Activated CD4-positive, alpha-beta T cell treated with anti-CD3 and anti-CD28 coated beads for 4 hours (primary cell): ENCODE measurements at regions not wholly inside any gene's neighbourhood (a gene's known extent, or its start where the extent isn't known, plus 50 kb on each side); places are given as distances from the start of the nearest gene placed in this dataset.
"Not testable (repeated sequence)": the region's sequence is repeated elsewhere in the genome, so short reads cannot be mapped to it uniquely, and the experiment has no call there.

Source experiments
- DNase-seq, 2 donors: peaks; one replicate each; pipeline ENCODE4 v3.0.0-alpha.2; 2020

- peak in 1 of 2 donors; percentile 8 for DNase-seq
Measured at GRCh38 chr9:41272879-41273548, 83.9 kb upstream of the ZNG1F start.

DNA sequence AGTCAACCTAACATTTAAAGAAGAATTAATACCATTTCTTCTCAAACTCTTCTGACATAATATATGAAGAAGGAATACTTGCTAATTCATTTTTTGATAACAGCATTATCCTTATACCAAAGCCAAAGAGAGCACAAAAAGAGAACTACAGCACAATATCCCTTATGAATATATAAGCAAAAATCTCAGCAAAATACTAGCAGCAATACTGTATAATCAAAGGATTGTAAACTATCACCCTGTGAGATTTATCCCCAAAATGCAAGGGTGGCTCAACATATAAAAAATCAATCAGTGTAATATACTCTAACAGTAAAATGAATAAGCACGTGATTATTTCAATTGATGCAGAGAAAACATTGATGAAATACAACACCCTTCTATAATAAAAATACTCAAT, 81.9 kb upstream of the ZNG1F start:
- not testable (repeated sequence) for DNase-seq

- DNase-seq = not testable (repeated sequence)
Measured at GRCh38 chr9:41269471-41269870, 80.4 kb upstream of the ZNG1F start.

- DNase-seq = not testable (repeated sequence)
Measured at GRCh38 chr9:41269054-41269453, 79.9 kb upstream of the ZNG1F start.

- not testable (repeated sequence) for DNase-seq
Measured at GRCh38 chr9:41266602-41267001, 77.5 kb upstream of the ZNG1F start.

GRCh38 chr9:41266000-41266399, 76.9 kb upstream of the ZNG1F start:
- not testable (repeated sequence) for DNase-seq

- DNase-seq = not testable (repeated sequence)
Measured at GRCh38 chr9:41251973-41252372, 62.9 kb upstream of the ZNG1F start.

DNA sequence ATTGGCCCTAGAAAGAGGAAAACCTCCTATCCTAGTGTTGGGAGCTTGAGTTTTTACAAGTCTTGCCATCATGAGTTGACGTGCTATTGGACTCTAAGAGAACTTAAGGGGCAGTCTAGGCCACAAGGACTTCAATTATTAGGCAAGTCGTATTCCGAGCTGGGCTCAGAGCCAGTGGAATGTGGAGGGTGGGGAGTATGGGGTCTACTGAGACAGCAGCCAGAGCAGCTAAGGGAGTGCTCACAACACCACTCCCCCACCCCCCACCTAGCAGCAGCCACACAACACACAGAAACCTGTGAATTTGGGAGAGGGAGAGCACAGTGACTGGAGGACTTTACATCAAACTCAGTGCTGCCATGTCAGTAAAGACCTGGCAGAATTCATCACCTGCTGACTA, 62.0 kb upstream of the ZNG1F start:
- DNase-seq = not testable (repeated sequence)

- not testable (repeated sequence) for DNase-seq
Measured at GRCh38 chr9:41246702-41247101, 57.6 kb upstream of the ZNG1F start.
